Gastrocnemius medialis (tissue), 4 donors: ENCODE measurements at regions not wholly inside any gene's neighbourhood (a gene's known extent, or its start where the extent isn't known, plus 50 kb on each side); places are given as distances from the start of the nearest gene placed in this dataset.

Source experiments
- ATAC-seq, 2 donors: fragments of 150-250 bp; one replicate each; pipeline ENCODE4 v1.9.1; 2016
- DNase-seq, 2 donors: peaks; one replicate each; pipeline ENCODE4 v3.0.0-alpha.2; 2019
- H3K27ac ChIP-seq, 4 donors: fragments of 200-600 bp; sonication (generic); 1 replicate in 1 of 4; 2 replicates in 3 of 4; pipeline ENCODE4 v1.5.1; 2016 to 2018; ENCODE audit warnings: mild to moderate bottlenecking in 2 of 4, moderate library complexity in 1 of 4
- H3K27me3 ChIP-seq, 3 donors: fragments of 200-600 bp; sonication (generic) in 2 of 3; 1 replicate in 1 of 3; 2 replicates in 2 of 3; pipeline versions ENCODE4 v1.5.1 to v1.6.0; 2016 to 2019; ENCODE audit warnings: mild to moderate bottlenecking in 1 of 3, moderate library complexity in 1 of 3
- H3K36me3 ChIP-seq, 2 donors: fragments of 200-600 bp; sonication (generic) in 1 of 2; one replicate each; pipeline ENCODE4 v1.5.1; 2017 to 2018
- H3K4me1 ChIP-seq, 2 donors: fragments of 200-600 bp; sonication (generic) in 1 of 2; one replicate each; pipeline ENCODE4 v1.5.1; 2016 to 2017; ENCODE audit warnings: mild to moderate bottlenecking in 2 of 2
- H3K4me3 ChIP-seq, 4 donors: fragments of 200-600 bp; sonication (generic) in 3 of 4; 1 replicate in 1 of 4; 2 replicates in 3 of 4; pipeline ENCODE4 v1.5.1; 2016 to 2019; ENCODE audit warnings: mild to moderate bottlenecking in 2 of 4
- H3K9me3 ChIP-seq, 3 donors: fragments of 200-600 bp; sonication (generic) in 2 of 3; 1 replicate in 1 of 3; 2 replicates in 2 of 3; pipeline ENCODE4 v1.5.1; 2016 to 2019
- CTCF ChIP-seq, 5 experiments: fragments of 450-650 bp in 3 of 5; fragments of 200-600 bp in 2 of 5; sonication (generic) in 2 of 5; IDR thresholded peaks in 4 of 5; conservative IDR thresholded peaks in 1 of 5; 1 replicate in 4 of 5; 2 replicates in 1 of 5; pipeline ENCODE4 v1.5.1; 2016 to 2019; ENCODE audit warnings: antibody characterized with exemption in 5 of 5, mild to moderate bottlenecking in 3 of 5, moderate library complexity in 3 of 5
- POLR2A ChIP-seq, 2 donors: fragments of 450-650 bp; IDR thresholded peaks; one replicate each; pipeline ENCODE4 v1.6.1; 2017; ENCODE audit warnings: antibody characterized with exemption in 2 of 2, mild to moderate bottlenecking in 2 of 2, moderate library complexity in 2 of 2
- in situ Hi-C, 4 donors: fragments of 200-750 bp; cut with MboI; loops; one replicate each; pipeline versions ENCODE4 v1.15.0 to v1.8.0; 2017; ENCODE audit warnings: low sequenced_read_pairs in 4 of 4
- intact Hi-C: fragments of 100-400 bp; cut with DNase I; formaldehyde crosslinking; loops from one replicate; pipeline ENCODE4 v1.15.1; 2023; ENCODE audit warnings: low total_unique reads

GRCh38 chr18:54712758-54713157 is 115.5 kb upstream of the RAB27B start:
- H3K9me3 ChIP-seq: no peaks in the 10 kb centered on the region
- H3K27me3 ChIP-seq: no peaks in the 10 kb centered on the region
- intact Hi-C loops: no loop called here
- no peaks in the 10 kb centered on the region for H3K4me1 ChIP-seq
- TF ChIP-seq CTCF (IDR thresholded peaks at IDR 0.05 in 4 of 5, conservative IDR thresholded peaks at IDR 0.05 in 1 of 5): no peak
- TF ChIP-seq POLR2A (IDR thresholded peaks at IDR 0.05): no peak
- ATAC-seq: no peak
- H3K27ac ChIP-seq: no peak overlapping the region
- no peaks in the 10 kb centered on the region for H3K36me3 ChIP-seq
- no peak overlapping the region for H3K4me3 ChIP-seq
- in situ Hi-C loops: no loop called here
- DNase-seq: no peak

DNA sequence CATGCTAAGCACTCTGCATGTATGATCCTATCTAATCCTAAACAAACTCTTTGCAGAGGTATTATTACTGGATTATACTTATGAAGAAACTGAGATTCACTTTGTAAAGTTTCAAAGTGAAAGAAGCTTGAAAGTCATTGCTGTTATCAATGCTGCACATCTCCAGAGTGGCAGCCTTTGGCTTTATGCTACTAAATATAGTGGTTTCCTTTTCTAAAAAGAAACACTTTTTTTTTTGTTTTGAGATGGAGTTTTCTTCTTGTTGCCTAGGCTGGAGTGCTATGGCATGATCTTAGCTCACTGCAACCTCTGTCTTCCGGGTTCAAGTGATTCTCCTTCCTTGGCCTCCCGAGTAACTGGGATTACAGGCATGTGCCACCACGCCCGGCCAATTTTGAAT is 114.9 kb upstream of the RAB27B start:
- TF ChIP-seq POLR2A (IDR thresholded peaks at IDR 0.05): no peak
- no peak for TF ChIP-seq CTCF (IDR thresholded peaks at IDR 0.05 in 4 of 5, conservative IDR thresholded peaks at IDR 0.05 in 1 of 5)
- DNase-seq (no peak), ATAC-seq (no peak)
- in situ Hi-C loops: no loop called here
- H3K4me3 ChIP-seq: no peak overlapping the region
- H3K36me3 ChIP-seq: no peaks in the 10 kb centered on the region
- no peaks in the 10 kb centered on the region for H3K9me3 ChIP-seq
- H3K4me1 ChIP-seq: no peaks in the 10 kb centered on the region
- H3K27ac ChIP-seq: no peak overlapping the region
- H3K27me3 ChIP-seq: no peaks in the 10 kb centered on the region
- intact Hi-C loops: no loop called here

GRCh38 chr18:54714851-54715250 is 113.4 kb upstream of the RAB27B start:
- Histone ChIP-seq H3K4me1 (no peaks in the 10 kb centered on the region), H3K27me3 (no peaks in the 10 kb centered on the region), H3K4me3 (no peak overlapping the region), H3K9me3 (no peaks in the 10 kb centered on the region), H3K27ac (no peak overlapping the region), H3K36me3 (no peaks in the 10 kb centered on the region)
- intact Hi-C loops (no loop called here), in situ Hi-C loops (no loop called here)
- no peak for DNase-seq
- no peak for ATAC-seq
- TF ChIP-seq CTCF (IDR thresholded peaks at IDR 0.05 in 4 of 5, conservative IDR thresholded peaks at IDR 0.05 in 1 of 5) (no peak), POLR2A (IDR thresholded peaks at IDR 0.05) (no peak)

DNA sequence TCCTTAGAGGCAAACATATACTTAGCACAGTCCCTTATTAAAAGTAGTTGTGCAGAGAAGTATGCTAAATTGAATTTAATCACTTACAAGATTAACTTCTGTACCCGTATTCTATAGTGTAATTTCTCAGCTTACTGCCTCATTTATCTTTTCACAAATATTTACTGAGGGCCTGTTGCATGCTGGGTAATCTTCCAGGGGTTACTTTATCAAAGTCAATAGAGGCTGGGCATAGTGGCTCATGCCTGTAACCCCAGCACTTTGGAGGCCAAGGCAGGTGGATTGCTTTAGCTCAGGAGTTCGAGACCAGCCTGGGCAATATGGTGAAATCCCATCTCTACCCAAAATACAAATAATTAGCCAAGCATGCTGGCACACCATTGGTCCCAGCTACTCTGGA is 111.7 kb upstream of the RAB27B start:
- Histone ChIP-seq H3K4me1 (no peaks in the 10 kb centered on the region), H3K9me3 (no peaks in the 10 kb centered on the region), H3K27ac (no peak overlapping the region), H3K36me3 (no peaks in the 10 kb centered on the region), H3K27me3 (no peaks in the 10 kb centered on the region), H3K4me3 (no peak overlapping the region)
- in situ Hi-C loops: no loop called here
- no peak for ATAC-seq
- intact Hi-C loops: no loop called here
- no peak for TF ChIP-seq CTCF (IDR thresholded peaks at IDR 0.05 in 4 of 5, conservative IDR thresholded peaks at IDR 0.05 in 1 of 5)
- TF ChIP-seq POLR2A (IDR thresholded peaks at IDR 0.05): no peak
- DNase-seq: no peak

GRCh38 chr18:54717673-54718407 is 110.4 kb upstream of the RAB27B start:
- in situ Hi-C loops (no loop called here), intact Hi-C loops (no loop called here)
- Histone ChIP-seq H3K36me3 (no peaks in the 10 kb centered on the region), H3K4me3 (no peak overlapping the region), H3K27ac (no peak overlapping the region), H3K4me1 (no peaks in the 10 kb centered on the region), H3K9me3 (no peaks in the 10 kb centered on the region), H3K27me3 (no peaks in the 10 kb centered on the region)
- ATAC-seq: no peak
- no peak for DNase-seq
- no peak for TF ChIP-seq POLR2A (IDR thresholded peaks at IDR 0.05)
- TF ChIP-seq CTCF (IDR thresholded peaks at IDR 0.05 in 4 of 5, conservative IDR thresholded peaks at IDR 0.05 in 1 of 5): no peak
